SK-MEL-5 (cell line): ENCODE measurements at regions not wholly inside any gene's neighbourhood (a gene's known extent, or its start where the extent isn't known, plus 50 kb on each side); places are given as distances from the start of the nearest gene placed in this dataset.

Source experiments
- DNase-seq: peaks from one replicate; pipeline ENCODE4 v3.0.0-alpha.2; 2016; ENCODE audit warnings: low read depth, low spot score
- in situ Hi-C: cut with HindIII; loops from 2 replicates; pipeline ENCODE4 v1.10.0; 2016; ENCODE audit warnings: low sequenced_read_pairs, high pct_unique_total_duplicates, low pct_unique_long_range_greater_than_20kb
- small RNA-seq, 2 experiments: library from RNA; depleted of rRNA; stranded (forward); fragments of <200 nt; gene quantifications; one replicate each; pipeline ENCODE3, GENCODE V24; 2014

- DNase-seq, result peak; percentile 36
- in situ Hi-C loops, result no loop called here
These were observed 72.2 kb downstream of the VCPKMT start for GRCh38 chr14:50044042-50044651.

- no peak for DNase-seq
- in situ Hi-C loops, result no loop called here
These were observed 71.2 kb downstream of the VCPKMT start for GRCh38 chr14:50045039-50045711.

DNA sequence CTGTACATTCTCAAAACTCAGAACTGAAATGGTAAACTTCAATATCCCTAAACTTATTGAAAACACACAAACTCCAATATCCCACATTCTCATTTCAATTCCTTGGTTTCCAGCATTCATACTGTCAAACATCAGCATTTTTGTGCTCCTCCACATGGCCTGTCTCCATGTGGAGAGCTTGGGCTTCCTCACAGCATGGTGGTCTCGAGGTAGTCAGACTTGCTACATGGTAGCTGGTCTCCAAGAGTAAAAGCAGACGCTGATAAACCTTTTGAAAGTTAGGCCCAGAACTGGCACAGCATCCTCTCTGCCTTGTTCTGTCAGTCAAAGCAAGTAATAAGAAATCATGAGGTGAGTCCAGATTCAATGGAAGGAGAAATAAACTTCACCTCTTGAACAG lies 70.5 kb downstream of the VCPKMT start:
- DNase-seq, result no peak
- in situ Hi-C loops, result no loop called here

DNA sequence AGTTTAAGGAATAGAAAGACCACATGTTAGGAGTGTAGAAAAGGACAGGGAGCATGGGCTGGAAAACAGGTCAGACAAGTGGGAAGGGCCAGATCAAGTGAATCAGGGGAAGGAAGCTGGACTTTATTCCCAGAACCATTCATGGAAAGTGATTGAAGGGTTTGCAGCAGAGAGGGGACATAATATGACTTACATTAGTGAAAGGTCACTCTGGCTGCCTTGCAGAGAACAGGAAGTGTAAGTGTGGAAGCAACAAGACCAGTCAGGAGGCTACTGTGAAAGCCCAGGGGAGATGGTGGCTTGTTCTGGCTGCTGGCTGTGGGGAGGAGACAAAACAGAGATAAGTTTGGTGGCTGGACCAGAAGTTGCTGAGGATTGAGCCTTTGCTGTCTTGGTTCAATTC lies 69.1 kb downstream of the VCPKMT start:
- peak; percentile 32 for DNase-seq
- in situ Hi-C loops, result no loop called here

- in situ Hi-C loops, result no loop called here
- DNase-seq, result no peak
These were observed 67.3 kb downstream of the VCPKMT start for GRCh38 chr14:50049093-50049492.

DNA sequence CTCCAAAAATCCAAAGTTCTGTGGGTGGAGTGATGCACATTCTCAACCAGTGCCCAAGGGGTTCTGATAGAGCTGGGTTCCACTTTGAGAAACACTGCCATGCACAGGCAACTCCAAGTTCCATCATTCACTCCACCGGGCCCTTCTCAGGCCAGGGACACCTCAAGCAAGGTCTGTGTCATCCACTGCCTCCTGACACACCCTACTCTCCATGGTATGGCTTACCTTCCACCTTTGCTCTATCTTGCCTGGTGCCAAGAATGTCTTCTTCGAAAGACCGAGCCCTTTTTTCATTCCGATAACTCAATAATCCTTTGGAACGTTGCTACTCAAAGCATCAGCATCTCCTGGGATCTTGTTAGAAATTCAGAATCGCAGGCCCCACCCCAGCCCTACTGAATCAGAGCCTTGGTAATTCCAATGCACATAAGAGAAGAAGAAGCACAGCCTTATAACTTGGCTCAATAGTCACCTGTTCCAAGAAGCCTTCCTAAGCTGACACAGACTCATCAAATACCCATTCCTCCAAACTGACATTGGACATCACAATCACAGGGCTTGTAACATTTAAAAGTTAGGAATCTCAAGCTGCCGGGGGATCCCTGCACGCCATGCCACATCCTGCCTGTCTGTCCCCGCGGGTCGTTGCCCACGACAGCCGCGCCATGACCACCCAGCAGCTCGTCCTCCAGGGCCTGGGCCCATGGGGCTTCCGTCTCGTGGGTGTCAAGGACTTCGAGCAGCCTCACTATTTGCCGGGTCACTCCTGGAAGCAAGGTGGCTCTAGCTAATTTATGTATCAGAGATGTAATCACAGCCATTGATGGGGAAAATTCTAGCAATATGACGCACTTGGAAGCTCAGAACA lies 66.4 kb downstream of the VCPKMT start:
- DNase-seq, result no peak
- in situ Hi-C loops, result no loop called here

DNA sequence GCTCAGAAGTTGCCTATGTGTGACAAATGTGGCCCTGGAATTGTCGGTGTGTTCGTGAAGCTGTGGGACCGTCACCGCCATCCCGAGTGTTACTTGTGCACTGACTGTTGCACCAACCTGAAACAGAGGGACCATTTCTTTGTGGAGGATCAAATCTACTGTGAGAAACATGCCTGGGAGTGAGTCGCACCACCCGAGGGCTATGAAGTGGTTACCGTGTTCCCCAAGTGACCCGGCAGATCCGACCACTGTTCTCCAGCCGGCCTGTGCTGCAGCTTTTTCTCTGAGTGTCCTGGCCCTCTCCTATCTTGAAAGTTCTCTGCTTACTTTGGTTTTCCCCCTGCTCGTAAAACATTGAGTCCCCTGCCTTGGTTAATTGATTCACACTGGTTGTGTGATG lies 65.3 kb downstream of the VCPKMT start:
- no peak for DNase-seq
- in situ Hi-C loops, result no loop called here

DNA sequence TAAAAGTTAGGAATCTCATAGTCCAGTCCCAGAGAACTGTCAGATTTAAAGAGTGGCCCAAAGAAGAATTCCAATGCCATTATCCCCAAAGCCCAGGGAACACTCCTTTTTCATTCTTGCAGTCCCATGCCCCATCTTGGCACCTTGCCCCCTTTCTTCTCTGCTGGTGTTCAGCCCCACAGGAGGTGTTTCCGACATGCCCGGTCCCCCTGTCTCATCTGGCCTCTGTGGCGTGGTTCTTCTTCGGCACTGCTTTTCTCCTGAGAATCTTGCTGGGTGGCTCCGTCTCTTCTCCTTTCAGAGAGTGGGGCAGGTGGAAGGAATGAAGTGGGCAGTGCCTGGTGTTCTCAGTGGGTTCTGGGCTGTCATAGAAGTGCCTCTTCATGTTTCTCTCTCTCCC lies 64.7 kb downstream of the VCPKMT start:
- no peak for DNase-seq
- in situ Hi-C loops, result no loop called here

- in situ Hi-C loops, result no loop called here
- DNase-seq, result no peak
These were observed 63.9 kb downstream of the VCPKMT start for GRCh38 chr14:50052517-50052916.

DNA sequence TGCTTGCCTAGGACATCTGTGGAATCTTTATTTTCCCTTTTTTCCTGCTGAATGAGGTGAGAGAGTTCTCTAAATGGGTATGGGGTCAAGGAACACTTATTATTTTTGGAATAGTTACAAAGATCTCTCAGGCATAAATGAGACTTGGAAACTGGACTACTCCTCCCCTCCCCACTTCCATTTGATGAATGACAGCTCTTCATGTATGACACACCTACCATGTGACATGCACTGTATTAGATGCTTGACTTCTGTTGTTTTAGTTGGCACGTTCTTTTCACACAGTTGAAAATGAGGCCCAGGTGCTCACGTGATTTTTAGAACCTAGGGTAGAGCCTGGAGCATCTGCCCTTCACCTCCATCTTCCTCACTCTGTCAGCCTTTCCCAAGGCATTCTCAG lies 62.4 kb downstream of the VCPKMT start:
- in situ Hi-C loops, result no loop called here
- DNase-seq, result no peak

DNA sequence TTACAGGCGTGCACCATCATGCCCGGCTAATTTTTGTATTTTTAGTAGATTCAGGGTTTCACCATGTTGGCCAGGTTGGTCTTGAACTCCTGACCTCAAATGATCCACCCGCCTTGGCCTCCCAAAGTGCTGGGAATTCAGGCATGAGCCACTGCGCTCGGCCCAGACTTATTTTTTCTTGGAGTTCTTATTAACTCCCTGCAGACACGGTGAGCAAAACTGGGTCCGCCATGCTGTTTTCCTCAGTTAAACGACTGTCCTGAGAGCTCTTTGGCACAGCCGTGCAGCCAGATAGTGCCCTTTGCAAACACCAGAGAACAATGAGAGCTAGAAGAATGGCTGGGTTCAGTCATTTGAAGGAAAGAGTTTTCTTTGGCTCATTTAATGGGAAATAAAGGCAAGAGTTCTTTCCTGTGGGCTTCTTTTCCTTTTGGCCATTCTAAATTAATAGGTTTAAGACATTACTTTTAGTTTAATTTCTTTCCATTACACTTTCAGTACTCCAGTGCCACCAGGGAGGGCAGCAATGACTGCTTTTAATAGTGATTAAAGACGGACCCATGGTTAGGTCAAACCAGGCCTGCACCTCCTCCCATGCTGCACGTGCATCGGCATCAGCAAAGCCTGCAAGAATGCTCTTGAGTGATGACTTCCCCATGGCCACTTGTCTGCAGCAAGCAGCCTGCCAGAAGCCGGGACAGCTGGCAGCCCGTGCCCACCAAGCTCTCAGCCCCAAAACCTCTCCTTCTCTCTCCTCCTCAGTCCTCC lies 60.7 kb downstream of the VCPKMT start:
- in situ Hi-C loops, result no loop called here

DNA sequence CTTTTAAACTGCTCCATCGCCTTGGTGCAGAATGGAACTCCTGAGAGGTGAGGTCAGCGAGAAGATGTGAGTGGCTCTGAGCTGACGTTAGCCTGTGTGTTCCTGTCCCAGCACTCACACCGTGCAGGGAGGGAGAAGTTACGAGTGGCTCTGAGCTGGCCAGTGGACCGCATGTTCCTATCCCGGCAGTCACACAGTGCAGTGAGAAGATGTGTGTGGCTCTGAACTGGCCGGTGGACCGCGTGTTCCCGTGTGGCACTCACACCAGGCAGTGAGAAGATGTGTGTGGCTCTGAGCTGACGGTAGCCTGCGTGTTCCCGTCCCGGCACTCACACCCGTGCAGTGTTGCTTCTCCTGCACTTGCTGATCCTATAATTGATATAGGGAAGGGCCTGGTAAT lies 59.9 kb downstream of the VCPKMT start:
- in situ Hi-C loops, result no loop called here
- no peak for DNase-seq

More for the DNA sequence above, 60.7 kb downstream of the VCPKMT start:
- peak; percentile 39 for DNase-seq

GRCh38 chr14:50057331-50057730 lies 59.0 kb downstream of the VCPKMT start:
- in situ Hi-C loops, result no loop called here
- no peak for DNase-seq

DNA sequence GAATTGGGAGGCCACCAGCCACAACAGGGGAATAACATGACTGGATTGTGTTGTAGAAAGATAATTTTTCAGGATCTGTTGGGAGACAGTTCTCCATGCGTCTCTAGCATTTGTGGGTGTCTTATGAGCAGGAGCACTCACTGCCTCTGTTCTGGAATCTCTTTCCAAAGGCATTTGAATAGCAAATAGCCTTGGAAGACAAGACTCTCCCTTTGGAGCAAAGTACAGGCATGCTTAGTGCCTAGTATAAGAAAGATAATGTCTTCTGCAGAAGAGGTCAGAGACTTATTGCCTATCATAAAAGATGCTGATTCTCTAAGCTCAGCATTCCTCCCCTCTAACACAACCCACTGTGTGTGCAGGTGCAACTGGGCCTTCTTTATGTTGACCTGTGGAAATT lies 58.3 kb downstream of the VCPKMT start:
- no peak for DNase-seq
- in situ Hi-C loops, result no loop called here

Small RNA genes in the stretch of these regions (small RNA-seq; reads per million reads assigned to genes)
- 0 reads per million in 2 experiments for gene MIR6076
